OCI-LY1 (cell line): ENCODE measurements at regions not wholly inside any gene's neighbourhood (a gene's known extent, or its start where the extent isn't known, plus 50 kb on each side); places are given as distances from the start of the nearest gene placed in this dataset.

Source experiments
- H2AFZ ChIP-seq: fragments of 200-600 bp; sonication (generic), shearing (Covaris generic); 2 replicates; pipeline ENCODE4 v1.6.0; 2014; ENCODE audit warnings: antibody characterized with exemption, mild to moderate bottlenecking, low read length
- H3F3A ChIP-seq: fragments of 200-600 bp; sonication (generic), shearing (Covaris generic); 2 replicates; pipeline ENCODE4 v1.6.0; 2014; ENCODE audit warnings: mild to moderate bottlenecking, antibody characterized with exemption, low read length, moderate library complexity; ENCODE audit not compliant: insufficient read depth
- H3K27ac ChIP-seq: fragments of 200-600 bp; sonication (generic); 2 replicates; pipeline ENCODE4 v1.5.1; 2014; ENCODE audit warnings: low read length, mixed run types, mild to moderate bottlenecking, low read depth; ENCODE audit not compliant: poor library complexity, severe bottlenecking
- H3K27me3 ChIP-seq: fragments of 200-600 bp; sonication (generic); 2 replicates; pipeline ENCODE4 v1.6.0; 2014; ENCODE audit warnings: antibody characterized with exemption, mild to moderate bottlenecking, low read length, moderate library complexity; ENCODE audit not compliant: insufficient read depth
- H3K36me3 ChIP-seq: fragments of 200-600 bp; sonication (generic); 2 replicates; pipeline ENCODE4 v1.6.1; 2014; ENCODE audit warnings: mild to moderate bottlenecking, antibody characterized with exemption, low read length, moderate library complexity, mixed read lengths; ENCODE audit not compliant: insufficient read depth
- H3K4me1 ChIP-seq: fragments of 200-600 bp; sonication (generic); 2 replicates; pipeline ENCODE4 v1.5.1; 2014; ENCODE audit warnings: mild to moderate bottlenecking, low read length, moderate library complexity; ENCODE audit not compliant: insufficient read depth, severe bottlenecking
- H3K4me2 ChIP-seq: fragments of 200-600 bp; sonication (generic), shearing (Covaris generic); 2 replicates; pipeline ENCODE4 v1.6.1; 2014; ENCODE audit warnings: low read length
- H3K4me3 ChIP-seq: fragments of 200-600 bp; sonication (generic); 2 replicates; pipeline ENCODE4 v1.5.1; 2014; ENCODE audit warnings: low read length, low read depth, mild to moderate bottlenecking, mixed read lengths; ENCODE audit not compliant: poor library complexity, severe bottlenecking
- H3K79me2 ChIP-seq: fragments of 200-600 bp; shearing (Covaris generic); 2 replicates; pipeline ENCODE4 v1.6.1; 2016; ENCODE audit warnings: mixed run types, low read length, mixed read lengths; ENCODE audit not compliant: insufficient read depth
- H3K9ac ChIP-seq: fragments of 200-600 bp; sonication (generic), shearing (Covaris generic); 2 replicates; pipeline ENCODE4 v1.6.1; 2014; ENCODE audit warnings: mild to moderate bottlenecking, low read length, mixed read lengths
- H3K9me2 ChIP-seq: fragments of 200-600 bp; sonication (generic), shearing (Covaris generic); 2 replicates; pipeline ENCODE4 v1.6.1; 2014; ENCODE audit warnings: low read depth, mild to moderate bottlenecking, low read length, mixed read lengths
- H3K9me3 ChIP-seq: fragments of 200-600 bp; shearing (Covaris generic); 2 replicates; pipeline ENCODE4 v1.6.1; 2014; ENCODE audit warnings: low read length, mixed read lengths
- H4K20me1 ChIP-seq: fragments of 200-600 bp; sonication (generic), shearing (Covaris generic); 2 replicates; pipeline ENCODE4 v1.6.0; 2016; ENCODE audit warnings: mild to moderate bottlenecking, low read length; ENCODE audit not compliant: insufficient read depth
- EZH2 ChIP-seq: fragments of 200-600 bp; sonication (generic), shearing (Covaris generic); IDR thresholded peaks from 2 replicates; pipeline ENCODE4 v1.8.0; 2017; ENCODE audit warnings: borderline replicate concordance, mixed run types, mild to moderate bottlenecking, antibody characterized with exemption, low read length, moderate library complexity, mixed read lengths
- TF ChIP-seq, protein P1 (sequence below): fragments of 200-600 bp; sonication (generic), shearing (Covaris generic); IDR thresholded peaks from 2 replicates; pipeline ENCODE4 v1.5.1; 2017; ENCODE audit warnings: mild to moderate bottlenecking, antibody characterized with exemption, low read length, moderate library complexity, mixed read lengths

DNA sequence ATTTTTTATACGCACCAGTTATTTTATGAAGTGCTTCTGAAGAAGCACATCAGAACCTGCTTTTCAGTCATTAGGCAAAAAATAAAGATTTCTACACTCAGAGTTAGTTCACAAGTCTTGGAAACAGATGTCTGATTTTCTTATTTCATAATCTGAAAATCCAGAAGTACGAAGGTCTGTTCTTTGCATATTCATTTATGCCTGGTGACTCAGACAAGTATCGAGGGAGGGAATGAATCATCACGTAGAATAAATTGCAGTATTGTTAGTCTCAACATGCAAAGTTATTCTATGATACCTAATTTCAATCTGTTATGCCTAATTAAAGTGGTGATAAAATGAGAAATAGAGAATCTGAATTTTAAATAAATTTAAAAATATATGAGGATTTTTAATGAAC is 113.6 kb upstream of the SEM1 start:
- no peak overlapping the region for H3K9ac ChIP-seq
- no peaks in the 10 kb centered on the region for H3K36me3 ChIP-seq
- TF ChIP-seq EZH2 = no peak
- TF ChIP-seq, protein P1, sequence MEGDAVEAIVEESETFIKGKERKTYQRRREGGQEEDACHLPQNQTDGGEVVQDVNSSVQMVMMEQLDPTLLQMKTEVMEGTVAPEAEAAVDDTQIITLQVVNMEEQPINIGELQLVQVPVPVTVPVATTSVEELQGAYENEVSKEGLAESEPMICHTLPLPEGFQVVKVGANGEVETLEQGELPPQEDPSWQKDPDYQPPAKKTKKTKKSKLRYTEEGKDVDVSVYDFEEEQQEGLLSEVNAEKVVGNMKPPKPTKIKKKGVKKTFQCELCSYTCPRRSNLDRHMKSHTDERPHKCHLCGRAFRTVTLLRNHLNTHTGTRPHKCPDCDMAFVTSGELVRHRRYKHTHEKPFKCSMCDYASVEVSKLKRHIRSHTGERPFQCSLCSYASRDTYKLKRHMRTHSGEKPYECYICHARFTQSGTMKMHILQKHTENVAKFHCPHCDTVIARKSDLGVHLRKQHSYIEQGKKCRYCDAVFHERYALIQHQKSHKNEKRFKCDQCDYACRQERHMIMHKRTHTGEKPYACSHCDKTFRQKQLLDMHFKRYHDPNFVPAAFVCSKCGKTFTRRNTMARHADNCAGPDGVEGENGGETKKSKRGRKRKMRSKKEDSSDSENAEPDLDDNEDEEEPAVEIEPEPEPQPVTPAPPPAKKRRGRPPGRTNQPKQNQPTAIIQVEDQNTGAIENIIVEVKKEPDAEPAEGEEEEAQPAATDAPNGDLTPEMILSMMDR = no peak
- no peaks in the 10 kb centered on the region for H3F3A ChIP-seq
- no peak overlapping the region for H3K4me2 ChIP-seq
- no peaks in the 10 kb centered on the region for H4K20me1 ChIP-seq
- H3K27ac ChIP-seq = no peak overlapping the region
- H3K79me2 ChIP-seq = no peaks in the 10 kb centered on the region
- no peaks in the 10 kb centered on the region for H3K27me3 ChIP-seq
- no peaks in the 10 kb centered on the region for H3K9me3 ChIP-seq
- H3K9me2 ChIP-seq = no peaks in the 10 kb centered on the region; the same call in 1 of the 2 replicates
- H2AFZ ChIP-seq = no peak overlapping the region
- H3K4me1 ChIP-seq = no peaks in the 10 kb centered on the region
- no peak overlapping the region for H3K4me3 ChIP-seq

DNA sequence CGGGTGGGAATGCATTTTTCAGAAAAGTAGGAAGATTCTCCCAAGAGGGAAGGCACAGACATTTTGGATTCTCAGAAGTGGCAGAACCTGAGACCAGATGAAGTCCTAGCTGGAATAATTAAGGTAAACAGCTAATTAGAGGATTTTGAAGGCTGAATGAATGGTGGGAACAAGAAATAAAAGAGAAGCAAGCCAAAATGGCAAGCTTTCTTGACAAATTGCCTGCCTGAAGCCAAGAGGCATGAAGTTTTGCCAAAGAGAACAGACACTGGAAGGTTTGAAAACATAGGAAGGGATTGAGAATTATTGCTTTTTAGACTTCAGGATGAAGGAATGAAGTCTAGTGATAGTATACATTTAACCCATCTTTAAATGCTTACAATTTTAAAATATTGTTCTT is 115.0 kb upstream of the SEM1 start:
- no peaks in the 10 kb centered on the region for H3K9me3 ChIP-seq

DNA sequence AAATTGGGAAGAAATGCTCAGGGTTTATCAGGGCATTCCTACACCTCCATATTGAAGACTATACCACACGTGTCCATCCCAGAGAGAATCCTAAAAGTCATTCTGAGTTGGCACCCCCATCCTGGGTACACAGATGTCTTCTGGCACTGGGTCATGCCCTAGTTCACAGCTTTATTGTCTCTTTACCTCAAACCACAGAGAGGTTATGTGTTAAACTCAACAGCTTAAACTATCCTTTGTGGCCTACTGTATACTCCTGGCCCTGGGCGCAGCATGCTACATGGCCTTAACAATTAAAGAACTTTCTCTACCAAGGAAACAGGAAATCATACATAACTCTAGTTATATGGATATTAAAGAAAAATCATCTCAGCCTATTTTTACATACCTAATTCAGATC is 115.6 kb upstream of the SEM1 start:
- TF ChIP-seq EZH2 = no peak
- TF ChIP-seq, protein P1 = no peak
- H3K4me2 ChIP-seq = no peak overlapping the region
- H3F3A ChIP-seq = no peaks in the 10 kb centered on the region
- H3K9ac ChIP-seq = no peak overlapping the region
- no peaks in the 10 kb centered on the region for H3K4me1 ChIP-seq
- no peaks in the 10 kb centered on the region for H3K9me2 ChIP-seq
- H3K79me2 ChIP-seq = no peaks in the 10 kb centered on the region
- no peaks in the 10 kb centered on the region for H3K27me3 ChIP-seq
- no peak overlapping the region for H3K4me3 ChIP-seq
- H4K20me1 ChIP-seq = no peaks in the 10 kb centered on the region
- no peaks in the 10 kb centered on the region for H3K9me3 ChIP-seq
- no peaks in the 10 kb centered on the region for H3K36me3 ChIP-seq
- no peak overlapping the region for H2AFZ ChIP-seq
- H3K27ac ChIP-seq = no peak overlapping the region

More for the DNA sequence above, 115.0 kb upstream of the SEM1 start:
- Histone ChIP-seq H3K27me3 (no peaks in the 10 kb centered on the region), H3K27ac (no peak overlapping the region), H3K4me1 (no peaks in the 10 kb centered on the region), H3K9me2 (no peaks in the 10 kb centered on the region), H3F3A (no peaks in the 10 kb centered on the region), H3K4me3 (no peak overlapping the region), H3K4me2 (no peak overlapping the region), H3K36me3 (no peaks in the 10 kb centered on the region), H3K79me2 (no peaks in the 10 kb centered on the region), H2AFZ (no peak overlapping the region), H3K9ac (no peak overlapping the region), H4K20me1 (no peaks in the 10 kb centered on the region)
- no peak for TF ChIP-seq EZH2
- TF ChIP-seq, protein P1 = no peak
